ENCODE measurements at regions not wholly inside any gene's neighbourhood (a gene's known extent, or its start where the extent isn't known, plus 50 kb on each side); places are given as distances from the start of the nearest gene placed in this dataset.

- no peak for DNase-seq (ENCODE audit: low spot score)
- H3K9me3 ChIP-seq (ENCODE audit: low read depth, low read length, poor library complexity, severe bottlenecking), result no peaks in the 10 kb centered on the region
- H3K27ac ChIP-seq (ENCODE audit: low read depth, low read length, poor library complexity, severe bottlenecking), result no peak overlapping the region
- POLR2A ChIA-PET (ENCODE audit: low non-redundant PET), result no interaction called here
- CTCF ChIA-PET, result no interaction called here
- no TSS peak for BruUV-seq (replicated peaks)
- intact Hi-C loops (cut with micrococcal nuclease; ENCODE audit: unreplicated experiment), result no loop called here
- H3K27me3 ChIP-seq (replicated peaks; ENCODE audit: insufficient read depth, low read depth, low read length, poor library complexity), result no peaks in the 10 kb centered on the region
- no peaks in the 10 kb centered on the region for H3K36me3 ChIP-seq (ENCODE audit: insufficient read depth, low read length, poor library complexity, severe bottlenecking)
- TF ChIP-seq EZH2 (IDR thresholded peaks at IDR 0.05; ENCODE audit: borderline replicate concordance, low read depth, low read length, poor library complexity, severe bottlenecking) (no peak), CTCF (conservative IDR thresholded peaks at IDR 0.05; ENCODE audit: low read depth, low read length) (no peak)
- H3K4me3 ChIP-seq (ENCODE audit: low read depth, low read length, poor library complexity, severe bottlenecking), result no peak overlapping the region
- H3K4me1 ChIP-seq (ENCODE audit: insufficient read depth, low read length, poor library complexity, severe bottlenecking), result no peaks in the 10 kb centered on the region
Observed at GRCh38 chr9:91126761-91127445, 234.8 kb downstream of the AUH start.

GRCh38 chr9:91127653-91128052, 234.1 kb downstream of the AUH start:
- ChIA-PET CTCF (no interaction called here), POLR2A (ENCODE audit: low non-redundant PET) (no interaction called here)
- no TSS peak for BruUV-seq (replicated peaks)
- H3K27ac ChIP-seq (ENCODE audit: low read depth, low read length, poor library complexity, severe bottlenecking), result no peak overlapping the region
- intact Hi-C loops (cut with micrococcal nuclease; ENCODE audit: unreplicated experiment), result no loop called here
- H3K9me3 ChIP-seq (ENCODE audit: low read depth, low read length, poor library complexity, severe bottlenecking), result no peaks in the 10 kb centered on the region
- TF ChIP-seq EZH2 (IDR thresholded peaks at IDR 0.05; ENCODE audit: borderline replicate concordance, low read depth, low read length, poor library complexity, severe bottlenecking) (no peak), CTCF (conservative IDR thresholded peaks at IDR 0.05; ENCODE audit: low read depth, low read length) (no peak)
- DNase-seq (ENCODE audit: low spot score), result no peak
- H3K4me3 ChIP-seq (ENCODE audit: low read depth, low read length, poor library complexity, severe bottlenecking), result no peak overlapping the region
- no peaks in the 10 kb centered on the region for H3K27me3 ChIP-seq (replicated peaks; ENCODE audit: insufficient read depth, low read depth, low read length, poor library complexity)
- H3K36me3 ChIP-seq (ENCODE audit: insufficient read depth, low read length, poor library complexity, severe bottlenecking), result no peaks in the 10 kb centered on the region
- H3K4me1 ChIP-seq (ENCODE audit: insufficient read depth, low read length, poor library complexity, severe bottlenecking), result no peaks in the 10 kb centered on the region

GRCh38 chr9:91130796-91131318, 230.9 kb downstream of the AUH start:
- Histone ChIP-seq H3K36me3 (ENCODE audit: insufficient read depth, low read length, poor library complexity, severe bottlenecking) (no peaks in the 10 kb centered on the region), H3K27ac (ENCODE audit: low read depth, low read length, poor library complexity, severe bottlenecking) (no peak overlapping the region), H3K27me3 (replicated peaks; ENCODE audit: insufficient read depth, low read depth, low read length, poor library complexity) (no peaks in the 10 kb centered on the region), H3K4me3 (ENCODE audit: low read depth, low read length, poor library complexity, severe bottlenecking) (no peak overlapping the region), H3K4me1 (ENCODE audit: insufficient read depth, low read length, poor library complexity, severe bottlenecking) (no peaks in the 10 kb centered on the region), H3K9me3 (ENCODE audit: low read depth, low read length, poor library complexity, severe bottlenecking) (no peaks in the 10 kb centered on the region)
- ChIA-PET CTCF (no interaction called here), POLR2A (ENCODE audit: low non-redundant PET) (interaction anchor here (0.7 kb wide), 1 partner anchor 11 kb away, joined by 4 read pairs; no protein-coding TSS in a partner anchor)
- intact Hi-C loops (cut with micrococcal nuclease; ENCODE audit: unreplicated experiment), result no loop called here
- DNase-seq (ENCODE audit: low spot score), result no peak
- no peak for TF ChIP-seq CTCF (conservative IDR thresholded peaks at IDR 0.05; ENCODE audit: low read depth, low read length)
- no peak for TF ChIP-seq EZH2 (IDR thresholded peaks at IDR 0.05; ENCODE audit: borderline replicate concordance, low read depth, low read length, poor library complexity, severe bottlenecking)
- no TSS peak for BruUV-seq (replicated peaks)
